Breast epithelium (tissue), 3 donors: ENCODE measurements at regions not wholly inside any gene's neighbourhood (a gene's known extent, or its start where the extent isn't known, plus 50 kb on each side); places are given as distances from the start of the nearest gene placed in this dataset.

Experiments used
- CTCF ChIP-seq, 3 donors: fragments of 450-650 bp; IDR thresholded peaks; one replicate each; pipeline ENCODE4 v1.5.1; 2016 to 2017; ENCODE audit warnings: antibody characterized with exemption in 3 of 3, mild to moderate bottlenecking in 3 of 3, moderate library complexity in 3 of 3
- POLR2AphosphoS5 ChIP-seq, 3 donors: sonication (generic); formaldehyde crosslinking; IDR thresholded peaks; one replicate each; pipeline ENCODE4 v1.6.1; 2017; ENCODE audit warnings: antibody characterized with exemption in 3 of 3

GRCh38 chr20:56117350-56117749 lies 112.0 kb upstream of the CBLN4 start:
- TF ChIP-seq CTCF (IDR thresholded peaks at IDR 0.05) (no peak), POLR2AphosphoS5 (IDR thresholded peaks at IDR 0.05) (no peak)
